HG02885 (cell line): ENCODE measurements at regions not wholly inside any gene's neighbourhood (a gene's known extent, or its start where the extent isn't known, plus 50 kb on each side); places are given as distances from the start of the nearest gene placed in this dataset.

Experiments
- ATAC-seq: cut with Tn5 transposase; IDR thresholded peaks from one replicate; pipeline ENCODE4 v1.9.1; 2021; ENCODE audit warnings: mild to moderate bottlenecking; ENCODE audit not compliant: unreplicated experiment, poor library complexity

DNA sequence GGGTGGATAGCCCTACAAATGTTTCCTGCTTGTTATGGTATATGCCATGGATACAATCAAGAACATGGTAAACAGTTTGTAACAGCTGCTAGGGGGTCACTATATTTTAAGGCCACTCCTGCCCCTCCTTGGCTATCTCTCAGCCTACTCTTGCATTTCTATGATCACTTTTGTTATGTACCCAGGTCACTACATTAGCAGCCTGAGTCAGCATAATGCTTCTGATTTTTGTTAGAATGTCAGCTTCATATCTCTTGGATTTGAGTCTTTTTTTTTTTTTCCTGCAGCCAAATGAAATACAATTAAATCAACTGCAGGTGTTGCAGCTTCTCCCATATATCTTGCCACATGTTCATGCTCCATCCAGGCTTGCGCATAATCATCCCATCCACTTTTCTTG, 629.7 kb upstream of the GRAMD2B start:
- ATAC-seq, result no peak

DNA sequence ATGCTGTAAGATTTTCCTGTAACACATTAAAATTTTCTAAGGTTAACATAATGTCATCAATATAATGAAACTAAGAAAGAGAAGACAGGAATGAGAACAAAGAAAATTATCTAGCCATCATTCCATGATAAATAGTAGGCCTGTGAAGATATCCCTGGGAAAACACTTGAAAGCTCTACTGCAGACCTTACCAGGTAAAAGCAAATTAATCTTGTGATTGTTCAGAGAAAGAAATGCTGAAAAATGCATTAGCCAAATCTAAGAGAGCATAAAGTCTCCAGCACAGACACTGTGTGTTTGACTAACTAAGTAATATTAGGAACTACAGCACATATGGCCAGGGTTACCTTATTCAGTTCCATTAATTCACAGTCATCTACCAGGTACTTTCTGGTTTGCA, 628.3 kb upstream of the GRAMD2B start:
- ATAC-seq, result no peak

- ATAC-seq, result no peak
Observed at GRCh38 chr5:125798307-125798706, 624.9 kb upstream of the GRAMD2B start.

DNA sequence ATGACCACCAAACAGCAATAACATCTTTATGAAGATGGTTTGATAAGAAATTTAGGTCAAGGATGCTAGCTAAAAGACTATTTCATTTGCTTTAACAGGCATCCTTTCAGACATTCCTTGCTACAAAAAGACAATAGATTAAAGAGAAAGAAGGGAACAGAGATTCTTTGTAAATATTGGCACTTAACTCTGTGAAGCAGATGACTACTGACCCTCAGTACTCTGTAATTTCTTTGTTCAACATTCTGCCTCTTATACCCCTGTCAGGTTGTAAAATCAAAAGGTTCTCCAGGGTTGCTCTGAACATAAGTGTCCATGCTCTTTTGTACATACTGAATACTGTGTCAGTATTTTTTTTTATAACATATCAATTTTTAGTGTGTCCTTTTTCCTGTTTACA, 610.6 kb upstream of the GRAMD2B start:
- ATAC-seq, result no peak

- ATAC-seq, result no peak
Observed at GRCh38 chr5:125813221-125813974, 609.8 kb upstream of the GRAMD2B start.

DNA sequence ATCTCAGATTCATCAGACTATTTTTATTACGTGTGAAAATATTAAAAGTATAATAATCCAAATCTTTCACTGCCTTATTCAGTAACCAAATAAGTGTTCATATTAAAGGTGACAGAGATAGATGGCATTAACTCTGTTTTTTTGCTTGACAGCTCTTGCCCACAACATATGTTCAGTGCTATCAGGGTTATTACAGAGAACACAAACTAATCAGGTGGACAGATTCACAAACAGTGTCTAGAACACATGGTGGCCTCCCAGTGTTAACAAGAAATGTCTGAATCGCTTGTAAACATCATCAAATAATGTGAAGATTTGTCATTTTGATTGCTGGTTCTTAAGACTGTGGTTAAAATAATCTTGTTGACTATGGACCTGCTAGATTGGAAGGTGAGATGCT, 609.1 kb upstream of the GRAMD2B start:
- ATAC-seq, result no peak

DNA sequence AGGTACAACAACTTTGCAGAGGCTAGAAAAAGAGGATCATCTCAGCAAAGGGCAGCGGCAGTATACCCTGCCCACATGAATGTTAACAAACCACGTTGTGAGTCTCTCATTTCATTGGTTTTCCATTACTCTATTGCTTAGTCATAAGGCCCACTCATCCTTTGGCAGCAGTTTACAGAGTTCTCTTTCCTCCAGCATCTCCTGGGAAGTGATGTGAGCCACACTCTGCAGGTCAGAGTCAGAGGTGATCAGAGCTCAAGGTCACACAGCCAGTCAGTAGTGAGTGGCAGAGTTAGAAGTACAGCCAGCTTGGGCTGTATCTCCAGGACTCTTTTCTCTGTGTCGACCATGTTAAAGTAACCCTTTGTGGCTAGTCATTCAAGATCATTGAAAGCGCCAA, 599.6 kb upstream of the GRAMD2B start:
- ATAC-seq, result no peak

DNA sequence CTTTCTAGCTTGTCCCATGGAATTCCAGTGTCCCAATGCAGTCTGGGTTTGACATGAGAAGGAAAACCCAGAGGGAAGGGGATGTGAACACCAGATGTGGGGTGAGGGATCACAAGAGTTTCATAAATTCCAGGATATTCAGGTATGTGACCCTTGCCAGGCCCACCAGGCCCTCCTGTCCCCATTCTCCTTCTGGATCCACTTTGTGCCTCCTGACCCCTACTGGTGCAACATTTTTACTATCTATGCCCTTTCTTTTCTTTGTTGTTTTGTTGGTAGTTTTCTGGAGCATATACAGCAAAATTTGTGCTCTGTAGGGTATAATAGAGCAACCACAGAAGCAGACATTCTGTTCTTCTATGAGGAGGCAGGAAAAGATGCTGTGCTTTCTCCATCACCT, 597.0 kb upstream of the GRAMD2B start:
- no peak for ATAC-seq

GRCh38 chr5:125829349-125829748, 593.9 kb upstream of the GRAMD2B start:
- peak; percentile 87 for ATAC-seq

- no peak for ATAC-seq
Observed at GRCh38 chr5:125833398-125833797, 589.8 kb upstream of the GRAMD2B start.

DNA sequence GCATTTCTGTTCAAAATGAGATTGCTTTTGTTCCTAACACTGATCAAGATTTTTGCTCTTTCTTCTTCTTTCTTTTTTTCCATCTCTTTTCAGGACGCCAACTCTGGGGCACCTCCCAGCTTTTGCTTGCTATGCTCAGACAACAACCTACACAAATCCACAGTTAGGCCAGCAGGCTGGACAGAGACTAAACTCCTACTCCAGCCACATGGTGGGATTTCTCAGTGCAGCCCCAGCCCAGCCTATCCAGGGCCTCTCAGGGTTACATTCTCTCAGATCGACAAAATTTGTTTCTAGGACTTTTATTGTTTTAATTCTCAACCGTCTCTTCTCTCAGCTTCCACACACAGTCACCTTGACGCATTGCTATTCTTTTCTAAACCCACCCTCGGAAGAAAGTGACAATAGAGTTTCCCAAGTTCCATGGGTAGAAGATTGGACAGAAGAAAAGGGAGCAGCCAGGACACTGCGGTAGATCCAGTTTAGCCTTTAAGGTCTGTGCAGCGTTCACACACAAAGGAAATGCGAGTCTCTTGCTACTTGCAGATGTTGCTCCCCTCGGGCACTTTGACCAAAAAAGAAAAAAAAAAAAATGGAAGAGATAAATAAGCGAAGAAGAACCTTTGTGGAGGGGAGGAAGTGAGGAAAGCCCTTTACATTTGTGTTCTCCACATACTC, 588.6 kb upstream of the GRAMD2B start:
- no peak for ATAC-seq

GRCh38 chr5:125835293-125836172, 587.7 kb upstream of the GRAMD2B start:
- ATAC-seq, result peak; percentile 82

DNA sequence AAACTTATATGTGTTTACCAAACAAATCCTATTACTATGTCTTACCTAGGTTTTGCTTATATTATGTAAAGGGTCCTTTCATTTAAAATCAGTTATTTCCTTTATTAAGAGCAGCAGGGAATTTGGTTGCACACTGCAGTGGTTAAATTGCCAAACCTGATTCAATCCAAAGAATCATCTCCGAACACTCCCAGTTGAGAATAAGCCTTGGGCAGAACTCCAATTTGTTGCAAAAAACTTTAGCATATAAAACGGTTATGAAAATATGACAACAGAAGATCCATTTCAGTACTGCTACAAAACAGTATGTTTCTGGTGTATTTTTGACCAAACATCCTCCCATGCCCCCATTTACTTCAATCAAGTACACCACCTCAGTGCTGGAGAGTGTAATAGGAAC, 587.0 kb upstream of the GRAMD2B start:
- ATAC-seq, result no peak

GRCh38 chr5:125837866-125838265, 585.3 kb upstream of the GRAMD2B start:
- no peak for ATAC-seq

GRCh38 chr5:125847561-125847960, 575.6 kb upstream of the GRAMD2B start:
- ATAC-seq, result no peak

GRCh38 chr5:125848751-125849150, 574.5 kb upstream of the GRAMD2B start:
- no peak for ATAC-seq

- ATAC-seq, result no peak
Observed at GRCh38 chr5:125856949-125857348, 566.3 kb upstream of the GRAMD2B start.

- no peak for ATAC-seq
Observed at GRCh38 chr5:125863579-125863978, 559.6 kb upstream of the GRAMD2B start.

DNA sequence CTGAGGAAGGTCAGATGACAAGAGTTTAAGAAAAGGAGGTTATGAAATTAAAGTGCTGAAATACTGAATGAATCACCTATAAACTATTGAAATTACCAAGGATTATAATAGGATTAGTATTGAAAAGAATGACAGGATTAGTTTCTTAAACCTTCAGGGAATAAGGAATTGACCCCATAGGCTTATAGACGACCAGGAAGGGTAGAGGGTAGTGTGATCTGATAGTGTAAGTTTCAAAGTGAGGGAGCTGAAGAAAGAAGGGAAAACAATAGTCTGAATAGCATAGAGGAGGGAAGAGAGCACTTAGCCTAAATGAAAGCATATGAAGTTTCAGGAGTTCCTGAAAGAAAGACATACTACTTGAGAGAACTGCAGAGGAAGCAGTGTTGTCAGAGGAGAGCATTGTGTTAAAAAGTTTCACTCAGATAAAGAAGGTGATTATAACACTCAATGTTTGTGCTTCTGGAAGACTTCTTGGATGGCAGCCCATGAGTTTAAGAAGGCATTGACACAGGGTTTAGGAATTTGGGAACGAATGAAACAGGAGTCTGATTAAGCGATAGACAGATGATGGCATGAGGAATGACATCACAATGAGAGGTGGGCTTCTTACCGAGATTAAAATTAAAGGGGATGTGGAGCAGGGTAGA, 557.9 kb upstream of the GRAMD2B start:
- ATAC-seq, result no peak

GRCh38 chr5:125868036-125868435, 555.2 kb upstream of the GRAMD2B start:
- no peak for ATAC-seq

GRCh38 chr5:125870256-125870655, 553.0 kb upstream of the GRAMD2B start:
- no peak for ATAC-seq
